ENCODE measurements at regions not wholly inside any gene's neighbourhood (a gene's known extent, or its start where the extent isn't known, plus 50 kb on each side); places are given as distances from the start of the nearest gene placed in this dataset.

- H3K27ac ChIP-seq: no peak overlapping the region
- TF ChIP-seq CTCF (IDR thresholded peaks at IDR 0.05) (no peak), ZFX (IDR thresholded peaks at IDR 0.05; ENCODE audit: borderline replicate concordance) (no peak)
These were observed 175.6 kb downstream of the SIPA1L2 start for GRCh38 chr1:232454227-232454886.

GRCh38 chr1:232452736-232453440 is 177.0 kb downstream of the SIPA1L2 start:
- no peak overlapping the region for H3K27ac ChIP-seq
- TF ChIP-seq CTCF (IDR thresholded peaks at IDR 0.05) (no peak), ZFX (IDR thresholded peaks at IDR 0.05; ENCODE audit: borderline replicate concordance) (no peak)

- no peak overlapping the region for H3K27ac ChIP-seq
- TF ChIP-seq CTCF (IDR thresholded peaks at IDR 0.05) (no peak), ZFX (IDR thresholded peaks at IDR 0.05; ENCODE audit: borderline replicate concordance) (no peak)
These were observed 177.8 kb downstream of the SIPA1L2 start for GRCh38 chr1:232452117-232452516.

GRCh38 chr1:232451506-232451905 is 178.4 kb downstream of the SIPA1L2 start:
- TF ChIP-seq ZFX (IDR thresholded peaks at IDR 0.05; ENCODE audit: borderline replicate concordance): no peak
- TF ChIP-seq CTCF (IDR thresholded peaks at IDR 0.05): no peak
- no peak overlapping the region for H3K27ac ChIP-seq

GRCh38 chr1:232450615-232451014 is 179.3 kb downstream of the SIPA1L2 start:
- TF ChIP-seq CTCF (IDR thresholded peaks at IDR 0.05): no peak
- no peak for TF ChIP-seq ZFX (IDR thresholded peaks at IDR 0.05; ENCODE audit: borderline replicate concordance)
- H3K27ac ChIP-seq: no peak overlapping the region

GRCh38 chr1:232447125-232447524 is 182.8 kb downstream of the SIPA1L2 start:
- TF ChIP-seq CTCF (IDR thresholded peaks at IDR 0.05) (no peak), ZFX (IDR thresholded peaks at IDR 0.05; ENCODE audit: borderline replicate concordance) (no peak)
- no peak overlapping the region for H3K27ac ChIP-seq

Measured in 22Rv1 (cell line).